ENCODE measurements at regions not wholly inside any gene's neighbourhood (a gene's known extent, or its start where the extent isn't known, plus 50 kb on each side); places are given as distances from the start of the nearest gene placed in this dataset.

DNA sequence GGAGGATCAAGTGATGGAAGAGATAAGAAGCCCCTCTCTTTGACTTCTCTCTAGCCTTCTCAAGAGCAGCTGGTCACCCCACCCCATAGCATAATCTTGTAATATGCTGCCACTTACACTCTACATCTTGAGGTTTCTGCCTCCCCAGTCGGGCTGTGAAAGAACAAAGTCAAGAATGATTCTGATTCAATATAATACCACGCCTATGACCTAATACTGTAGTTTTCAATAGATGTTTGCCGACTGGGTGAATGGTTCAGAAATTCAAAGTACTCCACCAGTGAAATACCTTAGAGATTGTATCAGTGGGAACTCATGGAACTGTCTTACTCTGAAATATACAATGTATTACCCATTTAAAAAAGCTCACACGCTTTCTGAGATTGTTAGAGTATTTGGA, 93.0 kb upstream of the ZFHX3 start:
- TF ChIP-seq, protein P1, sequence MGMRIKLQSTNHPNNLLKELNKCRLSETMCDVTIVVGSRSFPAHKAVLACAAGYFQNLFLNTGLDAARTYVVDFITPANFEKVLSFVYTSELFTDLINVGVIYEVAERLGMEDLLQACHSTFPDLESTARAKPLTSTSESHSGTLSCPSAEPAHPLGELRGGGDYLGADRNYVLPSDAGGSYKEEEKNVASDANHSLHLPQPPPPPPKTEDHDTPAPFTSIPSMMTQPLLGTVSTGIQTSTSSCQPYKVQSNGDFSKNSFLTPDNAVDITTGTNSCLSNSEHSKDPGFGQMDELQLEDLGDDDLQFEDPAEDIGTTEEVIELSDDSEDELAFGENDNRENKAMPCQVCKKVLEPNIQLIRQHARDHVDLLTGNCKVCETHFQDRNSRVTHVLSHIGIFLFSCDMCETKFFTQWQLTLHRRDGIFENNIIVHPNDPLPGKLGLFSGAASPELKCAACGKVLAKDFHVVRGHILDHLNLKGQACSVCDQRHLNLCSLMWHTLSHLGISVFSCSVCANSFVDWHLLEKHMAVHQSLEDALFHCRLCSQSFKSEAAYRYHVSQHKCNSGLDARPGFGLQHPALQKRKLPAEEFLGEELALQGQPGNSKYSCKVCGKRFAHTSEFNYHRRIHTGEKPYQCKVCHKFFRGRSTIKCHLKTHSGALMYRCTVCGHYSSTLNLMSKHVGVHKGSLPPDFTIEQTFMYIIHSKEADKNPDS (CRISPR knock-in tag; IDR thresholded peaks at IDR 0.05), result no peak
- TF ChIP-seq, protein P2, sequence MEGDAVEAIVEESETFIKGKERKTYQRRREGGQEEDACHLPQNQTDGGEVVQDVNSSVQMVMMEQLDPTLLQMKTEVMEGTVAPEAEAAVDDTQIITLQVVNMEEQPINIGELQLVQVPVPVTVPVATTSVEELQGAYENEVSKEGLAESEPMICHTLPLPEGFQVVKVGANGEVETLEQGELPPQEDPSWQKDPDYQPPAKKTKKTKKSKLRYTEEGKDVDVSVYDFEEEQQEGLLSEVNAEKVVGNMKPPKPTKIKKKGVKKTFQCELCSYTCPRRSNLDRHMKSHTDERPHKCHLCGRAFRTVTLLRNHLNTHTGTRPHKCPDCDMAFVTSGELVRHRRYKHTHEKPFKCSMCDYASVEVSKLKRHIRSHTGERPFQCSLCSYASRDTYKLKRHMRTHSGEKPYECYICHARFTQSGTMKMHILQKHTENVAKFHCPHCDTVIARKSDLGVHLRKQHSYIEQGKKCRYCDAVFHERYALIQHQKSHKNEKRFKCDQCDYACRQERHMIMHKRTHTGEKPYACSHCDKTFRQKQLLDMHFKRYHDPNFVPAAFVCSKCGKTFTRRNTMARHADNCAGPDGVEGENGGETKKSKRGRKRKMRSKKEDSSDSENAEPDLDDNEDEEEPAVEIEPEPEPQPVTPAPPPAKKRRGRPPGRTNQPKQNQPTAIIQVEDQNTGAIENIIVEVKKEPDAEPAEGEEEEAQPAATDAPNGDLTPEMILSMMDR (CRISPR knock-in tag; IDR thresholded peaks at IDR 0.05), result no peak
- TF ChIP-seq ZNF558 (CRISPR knock-in tag; IDR thresholded peaks at IDR 0.05; ENCODE audit: borderline replicate concordance) (no peak), CBX5 (CRISPR knock-in tag; IDR thresholded peaks at IDR 0.05; ENCODE audit: borderline replicate concordance) (no peak), DNMT1 (CRISPR knock-in tag; IDR thresholded peaks at IDR 0.05) (no peak), ZNF138 (CRISPR knock-in tag; IDR thresholded peaks at IDR 0.05; ENCODE audit: low read depth) (no peak), ZNF883 (CRISPR knock-in tag; IDR thresholded peaks at IDR 0.05; ENCODE audit: not compliant biosample characterization) (no peak), MAFK (conservative IDR thresholded peaks at IDR 0.05 in 1 of 2, IDR thresholded peaks at IDR 0.05 in 1 of 2; ENCODE audit: low read length in 2 of 2) (no peak), ZNF660 (CRISPR knock-in tag; IDR thresholded peaks at IDR 0.05; ENCODE audit: borderline replicate concordance, low read depth) (no peak)
- TF ChIP-seq, protein P3, sequence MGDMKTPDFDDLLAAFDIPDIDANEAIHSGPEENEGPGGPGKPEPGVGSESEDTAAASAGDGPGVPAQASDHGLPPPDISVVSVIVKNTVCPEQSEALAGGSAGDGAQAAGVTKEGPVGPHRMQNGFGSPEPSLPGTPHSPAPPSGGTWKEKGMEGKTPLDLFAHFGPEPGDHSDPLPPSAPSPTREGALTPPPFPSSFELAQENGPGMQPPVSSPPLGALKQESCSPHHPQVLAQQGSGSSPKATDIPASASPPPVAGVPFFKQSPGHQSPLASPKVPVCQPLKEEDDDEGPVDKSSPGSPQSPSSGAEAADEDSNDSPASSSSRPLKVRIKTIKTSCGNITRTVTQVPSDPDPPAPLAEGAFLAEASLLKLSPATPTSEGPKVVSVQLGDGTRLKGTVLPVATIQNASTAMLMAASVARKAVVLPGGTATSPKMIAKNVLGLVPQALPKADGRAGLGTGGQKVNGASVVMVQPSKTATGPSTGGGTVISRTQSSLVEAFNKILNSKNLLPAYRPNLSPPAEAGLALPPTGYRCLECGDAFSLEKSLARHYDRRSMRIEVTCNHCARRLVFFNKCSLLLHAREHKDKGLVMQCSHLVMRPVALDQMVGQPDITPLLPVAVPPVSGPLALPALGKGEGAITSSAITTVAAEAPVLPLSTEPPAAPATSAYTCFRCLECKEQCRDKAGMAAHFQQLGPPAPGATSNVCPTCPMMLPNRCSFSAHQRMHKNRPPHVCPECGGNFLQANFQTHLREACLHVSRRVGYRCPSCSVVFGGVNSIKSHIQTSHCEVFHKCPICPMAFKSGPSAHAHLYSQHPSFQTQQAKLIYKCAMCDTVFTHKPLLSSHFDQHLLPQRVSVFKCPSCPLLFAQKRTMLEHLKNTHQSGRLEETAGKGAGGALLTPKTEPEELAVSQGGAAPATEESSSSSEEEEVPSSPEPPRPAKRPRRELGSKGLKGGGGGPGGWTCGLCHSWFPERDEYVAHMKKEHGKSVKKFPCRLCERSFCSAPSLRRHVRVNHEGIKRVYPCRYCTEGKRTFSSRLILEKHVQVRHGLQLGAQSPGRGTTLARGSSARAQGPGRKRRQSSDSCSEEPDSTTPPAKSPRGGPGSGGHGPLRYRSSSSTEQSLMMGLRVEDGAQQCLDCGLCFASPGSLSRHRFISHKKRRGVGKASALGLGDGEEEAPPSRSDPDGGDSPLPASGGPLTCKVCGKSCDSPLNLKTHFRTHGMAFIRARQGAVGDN (CRISPR knock-in tag; IDR thresholded peaks at IDR 0.05), result no peak
- TF ChIP-seq, protein P4, sequence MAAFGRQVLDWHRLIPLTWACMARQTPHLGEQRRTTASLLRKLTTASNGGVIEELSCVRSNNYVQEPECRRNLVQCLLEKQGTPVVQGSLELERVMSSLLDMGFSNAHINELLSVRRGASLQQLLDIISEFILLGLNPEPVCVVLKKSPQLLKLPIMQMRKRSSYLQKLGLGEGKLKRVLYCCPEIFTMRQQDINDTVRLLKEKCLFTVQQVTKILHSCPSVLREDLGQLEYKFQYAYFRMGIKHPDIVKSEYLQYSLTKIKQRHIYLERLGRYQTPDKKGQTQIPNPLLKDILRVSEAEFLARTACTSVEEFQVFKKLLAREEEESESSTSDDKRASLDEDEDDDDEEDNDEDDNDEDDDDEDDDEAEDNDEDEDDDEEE (CRISPR knock-in tag; IDR thresholded peaks at IDR 0.05), result no peak
- TF ChIP-seq, protein P5, sequence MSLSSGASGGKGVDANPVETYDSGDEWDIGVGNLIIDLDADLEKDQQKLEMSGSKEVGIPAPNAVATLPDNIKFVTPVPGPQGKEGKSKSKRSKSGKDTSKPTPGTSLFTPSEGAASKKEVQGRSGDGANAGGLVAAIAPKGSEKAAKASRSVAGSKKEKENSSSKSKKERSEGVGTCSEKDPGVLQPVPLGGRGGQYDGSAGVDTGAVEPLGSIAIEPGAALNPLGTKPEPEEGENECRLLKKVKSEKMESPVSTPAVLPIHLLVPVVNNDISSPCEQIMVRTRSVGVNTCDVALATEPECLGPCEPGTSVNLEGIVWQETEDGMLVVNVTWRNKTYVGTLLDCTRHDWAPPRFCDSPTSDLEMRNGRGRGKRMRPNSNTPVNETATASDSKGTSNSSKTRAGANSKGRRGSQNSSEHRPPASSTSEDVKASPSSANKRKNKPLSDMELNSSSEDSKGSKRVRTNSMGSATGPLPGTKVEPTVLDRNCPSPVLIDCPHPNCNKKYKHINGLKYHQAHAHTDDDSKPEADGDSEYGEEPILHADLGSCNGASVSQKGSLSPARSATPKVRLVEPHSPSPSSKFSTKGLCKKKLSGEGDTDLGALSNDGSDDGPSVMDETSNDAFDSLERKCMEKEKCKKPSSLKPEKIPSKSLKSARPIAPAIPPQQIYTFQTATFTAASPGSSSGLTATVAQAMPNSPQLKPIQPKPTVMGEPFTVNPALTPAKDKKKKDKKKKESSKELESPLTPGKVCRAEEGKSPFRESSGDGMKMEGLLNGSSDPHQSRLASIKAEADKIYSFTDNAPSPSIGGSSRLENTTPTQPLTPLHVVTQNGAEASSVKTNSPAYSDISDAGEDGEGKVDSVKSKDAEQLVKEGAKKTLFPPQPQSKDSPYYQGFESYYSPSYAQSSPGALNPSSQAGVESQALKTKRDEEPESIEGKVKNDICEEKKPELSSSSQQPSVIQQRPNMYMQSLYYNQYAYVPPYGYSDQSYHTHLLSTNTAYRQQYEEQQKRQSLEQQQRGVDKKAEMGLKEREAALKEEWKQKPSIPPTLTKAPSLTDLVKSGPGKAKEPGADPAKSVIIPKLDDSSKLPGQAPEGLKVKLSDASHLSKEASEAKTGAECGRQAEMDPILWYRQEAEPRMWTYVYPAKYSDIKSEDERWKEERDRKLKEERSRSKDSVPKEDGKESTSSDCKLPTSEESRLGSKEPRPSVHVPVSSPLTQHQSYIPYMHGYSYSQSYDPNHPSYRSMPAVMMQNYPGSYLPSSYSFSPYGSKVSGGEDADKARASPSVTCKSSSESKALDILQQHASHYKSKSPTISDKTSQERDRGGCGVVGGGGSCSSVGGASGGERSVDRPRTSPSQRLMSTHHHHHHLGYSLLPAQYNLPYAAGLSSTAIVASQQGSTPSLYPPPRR (CRISPR knock-in tag; IDR thresholded peaks at IDR 0.05; ENCODE audit: borderline replicate concordance), result no peak
- TF ChIP-seq, protein P6, sequence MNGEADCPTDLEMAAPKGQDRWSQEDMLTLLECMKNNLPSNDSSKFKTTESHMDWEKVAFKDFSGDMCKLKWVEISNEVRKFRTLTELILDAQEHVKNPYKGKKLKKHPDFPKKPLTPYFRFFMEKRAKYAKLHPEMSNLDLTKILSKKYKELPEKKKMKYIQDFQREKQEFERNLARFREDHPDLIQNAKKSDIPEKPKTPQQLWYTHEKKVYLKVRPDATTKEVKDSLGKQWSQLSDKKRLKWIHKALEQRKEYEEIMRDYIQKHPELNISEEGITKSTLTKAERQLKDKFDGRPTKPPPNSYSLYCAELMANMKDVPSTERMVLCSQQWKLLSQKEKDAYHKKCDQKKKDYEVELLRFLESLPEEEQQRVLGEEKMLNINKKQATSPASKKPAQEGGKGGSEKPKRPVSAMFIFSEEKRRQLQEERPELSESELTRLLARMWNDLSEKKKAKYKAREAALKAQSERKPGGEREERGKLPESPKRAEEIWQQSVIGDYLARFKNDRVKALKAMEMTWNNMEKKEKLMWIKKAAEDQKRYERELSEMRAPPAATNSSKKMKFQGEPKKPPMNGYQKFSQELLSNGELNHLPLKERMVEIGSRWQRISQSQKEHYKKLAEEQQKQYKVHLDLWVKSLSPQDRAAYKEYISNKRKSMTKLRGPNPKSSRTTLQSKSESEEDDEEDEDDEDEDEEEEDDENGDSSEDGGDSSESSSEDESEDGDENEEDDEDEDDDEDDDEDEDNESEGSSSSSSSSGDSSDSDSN (CRISPR knock-in tag; IDR thresholded peaks at IDR 0.05), result no peak
- TF ChIP-seq, protein P7, sequence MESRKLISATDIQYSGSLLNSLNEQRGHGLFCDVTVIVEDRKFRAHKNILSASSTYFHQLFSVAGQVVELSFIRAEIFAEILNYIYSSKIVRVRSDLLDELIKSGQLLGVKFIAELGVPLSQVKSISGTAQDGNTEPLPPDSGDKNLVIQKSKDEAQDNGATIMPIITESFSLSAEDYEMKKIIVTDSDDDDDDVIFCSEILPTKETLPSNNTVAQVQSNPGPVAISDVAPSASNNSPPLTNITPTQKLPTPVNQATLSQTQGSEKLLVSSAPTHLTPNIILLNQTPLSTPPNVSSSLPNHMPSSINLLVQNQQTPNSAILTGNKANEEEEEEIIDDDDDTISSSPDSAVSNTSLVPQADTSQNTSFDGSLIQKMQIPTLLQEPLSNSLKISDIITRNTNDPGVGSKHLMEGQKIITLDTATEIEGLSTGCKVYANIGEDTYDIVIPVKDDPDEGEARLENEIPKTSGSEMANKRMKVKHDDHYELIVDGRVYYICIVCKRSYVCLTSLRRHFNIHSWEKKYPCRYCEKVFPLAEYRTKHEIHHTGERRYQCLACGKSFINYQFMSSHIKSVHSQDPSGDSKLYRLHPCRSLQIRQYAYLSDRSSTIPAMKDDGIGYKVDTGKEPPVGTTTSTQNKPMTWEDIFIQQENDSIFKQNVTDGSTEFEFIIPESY (CRISPR knock-in tag; IDR thresholded peaks at IDR 0.05), result no peak

Data from HepG2 (cell line).